22Rv1 (cell line): ENCODE measurements at regions not wholly inside any gene's neighbourhood (a gene's known extent, or its start where the extent isn't known, plus 50 kb on each side); places are given as distances from the start of the nearest gene placed in this dataset.

Experiments used
- ZFX ChIP-seq: fragments of 450-650 bp; IDR thresholded peaks from 2 replicates; pipeline ENCODE4 v1.6.1; 2017; ENCODE audit warnings: antibody characterized with exemption, borderline replicate concordance
- TF ChIP-seq, protein P1 (sequence below): fragments of 450-650 bp; IDR thresholded peaks from 2 replicates; pipeline ENCODE4 v1.5.1; 2017; ENCODE audit warnings: mild to moderate bottlenecking

DNA sequence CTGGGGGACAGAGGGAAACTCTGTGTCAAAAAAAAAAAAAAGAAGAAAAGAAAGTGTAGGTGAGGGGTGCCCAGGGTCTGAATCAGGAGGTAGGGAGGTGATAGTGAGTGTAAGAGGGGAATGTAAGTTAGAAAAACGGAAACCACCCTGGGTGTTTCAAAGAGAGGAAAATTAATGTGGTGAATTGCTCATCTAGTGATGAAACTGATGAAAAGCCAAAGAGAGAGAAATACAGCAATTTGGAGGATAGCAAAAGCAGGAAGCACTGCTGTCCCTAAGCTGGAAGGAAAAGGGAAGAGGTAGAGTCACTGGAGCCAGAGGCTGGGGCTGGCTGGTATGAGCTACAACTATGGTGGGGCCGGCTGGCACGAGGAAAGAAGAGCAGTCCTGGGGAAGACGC lies 85.0 kb upstream of the CEP85L start:
- TF ChIP-seq, protein P1, sequence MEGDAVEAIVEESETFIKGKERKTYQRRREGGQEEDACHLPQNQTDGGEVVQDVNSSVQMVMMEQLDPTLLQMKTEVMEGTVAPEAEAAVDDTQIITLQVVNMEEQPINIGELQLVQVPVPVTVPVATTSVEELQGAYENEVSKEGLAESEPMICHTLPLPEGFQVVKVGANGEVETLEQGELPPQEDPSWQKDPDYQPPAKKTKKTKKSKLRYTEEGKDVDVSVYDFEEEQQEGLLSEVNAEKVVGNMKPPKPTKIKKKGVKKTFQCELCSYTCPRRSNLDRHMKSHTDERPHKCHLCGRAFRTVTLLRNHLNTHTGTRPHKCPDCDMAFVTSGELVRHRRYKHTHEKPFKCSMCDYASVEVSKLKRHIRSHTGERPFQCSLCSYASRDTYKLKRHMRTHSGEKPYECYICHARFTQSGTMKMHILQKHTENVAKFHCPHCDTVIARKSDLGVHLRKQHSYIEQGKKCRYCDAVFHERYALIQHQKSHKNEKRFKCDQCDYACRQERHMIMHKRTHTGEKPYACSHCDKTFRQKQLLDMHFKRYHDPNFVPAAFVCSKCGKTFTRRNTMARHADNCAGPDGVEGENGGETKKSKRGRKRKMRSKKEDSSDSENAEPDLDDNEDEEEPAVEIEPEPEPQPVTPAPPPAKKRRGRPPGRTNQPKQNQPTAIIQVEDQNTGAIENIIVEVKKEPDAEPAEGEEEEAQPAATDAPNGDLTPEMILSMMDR: no peak
- TF ChIP-seq ZFX: no peak
